AG04450 (cell line): ENCODE measurements at regions not wholly inside any gene's neighbourhood (a gene's known extent, or its start where the extent isn't known, plus 50 kb on each side); places are given as distances from the start of the nearest gene placed in this dataset.

Experiments used
- CTCF ChIA-PET: fragments of 300-600, 350-600 bp; formaldehyde crosslinking; extraction: SDS; loops from one replicate; lab custom pipeline; 2022; ENCODE audit warnings: antibody characterized with exemption, inconsistent platforms; lab: Charles Lee
- POLR2A ChIA-PET: fragments of 350-600 bp; formaldehyde crosslinking; extraction: SDS; loops from one replicate; lab custom pipeline; 2021; ENCODE audit warnings: antibody characterized with exemption, inconsistent platforms; lab: Yijun Ruan, JAX
- DNase-seq: peaks from one replicate; pipeline ENCODE4 v3.0.0-alpha.2; 2011; ENCODE audit warnings: low read depth, low spot score
- H3K27ac ChIP-seq: one replicate; pipeline ENCODE4 v1.5.1; 2012; ENCODE audit warnings: low read depth, low read length, control low read depth
- H3K27me3 ChIP-seq: one replicate; pipeline ENCODE4 v1.6.0; 2012; ENCODE audit warnings: low read length; ENCODE audit not compliant: control insufficient read depth, insufficient read depth
- H3K4me3 ChIP-seq: 2 replicates; pipeline ENCODE4 v1.5.1; 2011; ENCODE audit warnings: mild to moderate bottlenecking, low read depth, low read length, control low read depth
- H3K9me3 ChIP-seq: 2 replicates; pipeline ENCODE4 v1.5.1; 2012; ENCODE audit warnings: low read length; ENCODE audit not compliant: control insufficient read depth, insufficient read depth
- TF ChIP-seq, protein P1 (sequence below): IDR thresholded peaks from 2 replicates; pipeline ENCODE4 v1.5.1; 2011; ENCODE audit warnings: low read depth, low read length, control low read depth, inconsistent platforms

DNA sequence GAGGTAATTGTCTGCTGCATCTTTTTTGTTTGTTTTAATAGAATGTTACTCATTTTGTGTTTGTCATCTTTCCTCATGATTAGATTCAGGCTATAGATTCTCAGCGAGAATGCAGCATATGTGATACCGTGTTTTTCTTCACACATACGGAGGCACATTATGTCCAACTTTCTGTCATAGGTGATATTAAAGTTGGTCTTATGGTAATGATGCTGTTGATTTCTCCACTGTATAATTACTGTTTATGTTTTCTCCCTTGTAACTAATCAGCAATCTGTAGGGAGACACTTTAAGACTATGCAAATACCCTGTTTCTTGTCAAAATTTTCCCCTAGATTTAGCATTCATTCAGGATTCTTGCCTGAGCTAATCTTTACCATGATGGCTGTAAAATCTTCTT is 87.6 kb downstream of the CLDN1 start:
- TF ChIP-seq, protein P1, sequence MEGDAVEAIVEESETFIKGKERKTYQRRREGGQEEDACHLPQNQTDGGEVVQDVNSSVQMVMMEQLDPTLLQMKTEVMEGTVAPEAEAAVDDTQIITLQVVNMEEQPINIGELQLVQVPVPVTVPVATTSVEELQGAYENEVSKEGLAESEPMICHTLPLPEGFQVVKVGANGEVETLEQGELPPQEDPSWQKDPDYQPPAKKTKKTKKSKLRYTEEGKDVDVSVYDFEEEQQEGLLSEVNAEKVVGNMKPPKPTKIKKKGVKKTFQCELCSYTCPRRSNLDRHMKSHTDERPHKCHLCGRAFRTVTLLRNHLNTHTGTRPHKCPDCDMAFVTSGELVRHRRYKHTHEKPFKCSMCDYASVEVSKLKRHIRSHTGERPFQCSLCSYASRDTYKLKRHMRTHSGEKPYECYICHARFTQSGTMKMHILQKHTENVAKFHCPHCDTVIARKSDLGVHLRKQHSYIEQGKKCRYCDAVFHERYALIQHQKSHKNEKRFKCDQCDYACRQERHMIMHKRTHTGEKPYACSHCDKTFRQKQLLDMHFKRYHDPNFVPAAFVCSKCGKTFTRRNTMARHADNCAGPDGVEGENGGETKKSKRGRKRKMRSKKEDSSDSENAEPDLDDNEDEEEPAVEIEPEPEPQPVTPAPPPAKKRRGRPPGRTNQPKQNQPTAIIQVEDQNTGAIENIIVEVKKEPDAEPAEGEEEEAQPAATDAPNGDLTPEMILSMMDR: no peak
- no peak for DNase-seq
- ChIA-PET CTCF (interaction anchor here (0.7 to 2.7 kb wide), 3 partner anchors 10 to 273 kb away, joined by 3 to 14 read pairs (median 3); no protein-coding TSS in a partner anchor), POLR2A (no interaction called here)
- Histone ChIP-seq H3K27me3 (no peaks in the 10 kb centered on the region), H3K4me3 (no peak overlapping the region), H3K27ac (no peak overlapping the region), H3K9me3 (no peaks in the 10 kb centered on the region; the same call in 1 of the 2 replicates)

GRCh38 chr3:190229632-190230424 is 92.4 kb downstream of the CLDN1 start:
- no peak overlapping the region for H3K27ac ChIP-seq
- DNase-seq: no peak
- no peaks in the 10 kb centered on the region for H3K9me3 ChIP-seq
- no peak overlapping the region for H3K4me3 ChIP-seq
- ChIA-PET POLR2A (no interaction called here), CTCF (interaction anchor here (0.9 to 2.0 kb wide), 3 partner anchors 92 to 267 kb away, joined by 3 to 14 read pairs (median 6); partner anchors contain the start of gene CLDN1)
- TF ChIP-seq, protein P1: no peak
- no peaks in the 10 kb centered on the region for H3K27me3 ChIP-seq

GRCh38 chr3:190227064-190227463 is 95.2 kb downstream of the CLDN1 start:
- TF ChIP-seq, protein P1: no peak
- H3K4me3 ChIP-seq: no peak overlapping the region
- H3K27ac ChIP-seq: no peak overlapping the region
- H3K27me3 ChIP-seq: no peaks in the 10 kb centered on the region
- no peaks in the 10 kb centered on the region for H3K9me3 ChIP-seq
- CTCF ChIA-PET: interaction anchor here (0.9 to 5.8 kb wide), 5 partner anchors 96 to 265 kb away, joined by 3 to 126 read pairs (median 5); no protein-coding TSS in a partner anchor
- POLR2A ChIA-PET: no interaction called here
- no peak for DNase-seq

DNA sequence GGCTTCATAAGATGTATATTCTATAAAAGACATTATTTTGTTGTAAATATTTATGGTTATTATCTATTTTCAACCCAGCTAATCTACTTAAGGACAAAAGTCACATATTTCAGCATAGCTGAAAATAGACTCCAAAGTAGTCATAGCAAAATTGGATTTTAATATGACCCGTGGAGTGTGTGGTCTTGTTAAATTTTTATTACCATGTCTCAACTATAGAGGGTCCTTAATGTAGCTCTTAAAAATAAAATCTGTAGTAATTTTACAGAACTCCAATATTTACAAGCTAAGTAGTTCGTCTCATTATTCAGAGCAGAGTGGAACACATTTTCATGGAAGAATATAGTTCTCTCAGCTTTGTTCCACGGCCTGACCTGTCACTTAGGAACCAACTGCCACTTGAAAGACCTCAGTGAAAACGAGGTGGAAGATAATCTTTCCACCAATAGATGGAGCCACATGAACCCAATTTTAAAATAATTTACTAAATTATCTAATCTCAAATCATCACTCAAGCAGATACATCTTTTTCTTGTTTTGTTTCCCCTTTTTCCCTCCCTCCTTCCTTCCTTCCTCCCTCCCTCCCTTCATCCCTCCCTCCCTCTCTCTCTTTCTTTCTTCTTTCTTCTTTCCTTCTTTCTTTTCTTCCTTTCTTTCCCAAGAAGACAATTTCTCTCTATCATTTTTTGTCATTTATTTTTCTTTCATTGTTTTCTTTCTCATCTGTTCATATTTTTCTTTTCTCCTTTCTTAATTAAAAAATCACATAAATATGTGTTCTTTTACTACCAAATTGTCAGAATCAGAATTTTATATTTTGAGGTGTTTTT is 97.2 kb downstream of the CLDN1 start:
- Histone ChIP-seq H3K27ac (no peak overlapping the region), H3K27me3 (no peaks in the 10 kb centered on the region), H3K9me3 (no peaks in the 10 kb centered on the region), H3K4me3 (no peak overlapping the region)
- no peak for DNase-seq
- ChIA-PET POLR2A (interaction anchor here (0.5 kb wide), 1 partner anchor 390 kb away, joined by 3 read pairs; no protein-coding TSS in a partner anchor), CTCF (interaction anchor here (0.5 to 5.8 kb wide), 56 partner anchors 8 to 476 kb away, joined by 3 to 126 read pairs (median 4); partner anchors contain the start of genes CLDN1 and P3H2)
- TF ChIP-seq, protein P1: peak; percentile 55
